ENCODE measurements at regions not wholly inside any gene's neighbourhood (a gene's known extent, or its start where the extent isn't known, plus 50 kb on each side); places are given as distances from the start of the nearest gene placed in this dataset.

DNA sequence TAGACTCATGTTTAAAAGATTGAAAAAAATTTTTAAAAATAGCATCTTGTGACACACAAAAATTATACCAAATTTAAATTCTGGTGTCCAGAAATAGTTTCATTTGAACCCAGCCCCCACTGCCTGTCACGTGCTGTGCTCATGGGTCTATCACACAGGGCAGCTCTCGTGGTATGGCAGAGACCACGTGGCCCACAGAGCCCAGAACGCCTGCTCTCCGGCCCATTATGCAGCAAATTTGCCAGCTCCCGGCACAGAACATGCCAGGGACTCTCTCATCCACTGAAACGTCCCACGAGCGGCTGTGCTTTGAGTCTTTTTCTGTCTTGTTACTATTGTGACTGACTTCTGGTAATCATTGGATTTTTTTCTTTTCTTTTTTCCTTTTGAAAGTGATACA lies 224.3 kb downstream of the TTLL2 start:
- DNase-seq = no peak
- Histone ChIP-seq H3K4me1 (ENCODE audit: control insufficient read depth, insufficient read depth, low read length) (no peaks in the 10 kb centered on the region), H3K4me3 (ENCODE audit: low read length) (no peak overlapping the region), H3K9me3 (ENCODE audit: control insufficient read depth, low read length) (no peaks in the 10 kb centered on the region), H3K9ac (ENCODE audit: extremely low read depth, low read length, poor library complexity, severe bottlenecking) (no peak overlapping the region), H3K27me3 (ENCODE audit: control insufficient read depth, insufficient read depth, low read length, poor library complexity, severe bottlenecking) (no peaks in the 10 kb centered on the region), H3K27ac (ENCODE audit: low read depth, low read length) (no peak overlapping the region), H3K36me3 (ENCODE audit: control insufficient read depth, insufficient read depth, low read length) (no peaks in the 10 kb centered on the region)
- no peak overlapping the region for H3K4me3 Mint-ChIP-seq
- 91 to 100% methylated on average over 5 to 9 of the region's 9 CpGs for WGBS, 2 experiments (ENCODE audit: insufficient coverage in 1 of 2, insufficient read length in 1 of 2)
- TF ChIP-seq, protein P1, sequence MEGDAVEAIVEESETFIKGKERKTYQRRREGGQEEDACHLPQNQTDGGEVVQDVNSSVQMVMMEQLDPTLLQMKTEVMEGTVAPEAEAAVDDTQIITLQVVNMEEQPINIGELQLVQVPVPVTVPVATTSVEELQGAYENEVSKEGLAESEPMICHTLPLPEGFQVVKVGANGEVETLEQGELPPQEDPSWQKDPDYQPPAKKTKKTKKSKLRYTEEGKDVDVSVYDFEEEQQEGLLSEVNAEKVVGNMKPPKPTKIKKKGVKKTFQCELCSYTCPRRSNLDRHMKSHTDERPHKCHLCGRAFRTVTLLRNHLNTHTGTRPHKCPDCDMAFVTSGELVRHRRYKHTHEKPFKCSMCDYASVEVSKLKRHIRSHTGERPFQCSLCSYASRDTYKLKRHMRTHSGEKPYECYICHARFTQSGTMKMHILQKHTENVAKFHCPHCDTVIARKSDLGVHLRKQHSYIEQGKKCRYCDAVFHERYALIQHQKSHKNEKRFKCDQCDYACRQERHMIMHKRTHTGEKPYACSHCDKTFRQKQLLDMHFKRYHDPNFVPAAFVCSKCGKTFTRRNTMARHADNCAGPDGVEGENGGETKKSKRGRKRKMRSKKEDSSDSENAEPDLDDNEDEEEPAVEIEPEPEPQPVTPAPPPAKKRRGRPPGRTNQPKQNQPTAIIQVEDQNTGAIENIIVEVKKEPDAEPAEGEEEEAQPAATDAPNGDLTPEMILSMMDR (conservative IDR thresholded peaks at IDR 0.05) = no peak
- no peak overlapping the region for H3K27ac Mint-ChIP-seq
- no peaks in the 10 kb centered on the region for H3K4me1 Mint-ChIP-seq
- H3K36me3 Mint-ChIP-seq (ENCODE audit: low read depth) = no peaks in the 10 kb centered on the region
- peaks cover 3% of the 10 kb centered on the region for H3K27me3 Mint-ChIP-seq (ENCODE audit: insufficient read depth)
- no peaks in the 10 kb centered on the region for H3K9me3 Mint-ChIP-seq

DNA sequence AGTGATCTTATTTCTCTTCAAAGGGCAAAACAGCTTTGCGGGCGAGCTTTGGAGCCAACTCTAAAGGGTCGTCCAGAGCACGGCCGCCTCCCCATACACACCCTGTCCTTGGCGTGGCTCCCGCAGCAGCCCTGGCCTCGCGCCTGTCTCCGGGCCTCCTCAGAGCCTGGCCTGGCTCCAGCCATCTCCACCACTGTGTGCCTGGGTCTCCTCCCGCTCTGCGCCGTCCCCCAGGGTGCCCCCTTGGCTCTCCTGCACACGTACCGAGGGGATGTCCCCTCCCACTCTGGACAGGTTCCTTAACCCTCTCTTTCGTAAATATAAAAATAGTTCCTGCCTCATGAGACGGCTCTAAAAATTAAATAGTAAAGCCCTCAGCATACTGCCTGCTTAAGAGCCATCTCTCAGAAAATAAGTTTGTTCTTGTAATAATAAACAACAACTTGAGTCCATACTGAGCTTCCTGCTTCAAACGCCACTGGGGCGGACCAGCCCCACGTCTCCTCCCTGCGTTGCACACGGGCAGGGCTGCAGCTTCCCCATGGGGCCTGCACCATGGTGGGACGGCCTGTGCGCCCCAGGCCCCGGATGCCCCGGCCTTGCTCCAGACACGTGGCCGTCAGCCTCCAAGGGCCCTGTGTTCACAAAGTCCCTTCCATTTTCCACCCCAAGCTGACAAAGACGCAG lies 226.2 kb downstream of the TTLL2 start:
- TF ChIP-seq, protein P1 (conservative IDR thresholded peaks at IDR 0.05) = no peak
- no peaks in the 10 kb centered on the region for H3K4me1 ChIP-seq (ENCODE audit: control insufficient read depth, insufficient read depth, low read length)
- 94 to 96% methylated on average over 17 to 29 of the region's 29 CpGs for WGBS, 2 experiments (ENCODE audit: insufficient coverage in 1 of 2, insufficient read length in 1 of 2)
- H3K27ac ChIP-seq (ENCODE audit: low read depth, low read length) = no peak overlapping the region
- Mint-ChIP-seq H3K4me3 (no peak overlapping the region), H3K4me1 (no peaks in the 10 kb centered on the region), H3K27me3 (ENCODE audit: insufficient read depth) (peaks cover under 1% of the 10 kb centered on the region), H3K36me3 (ENCODE audit: low read depth) (no peaks in the 10 kb centered on the region), H3K9me3 (no peaks in the 10 kb centered on the region), H3K27ac (no peak overlapping the region)
- H3K4me3 ChIP-seq (ENCODE audit: low read length) = no peak overlapping the region
- no peak overlapping the region for H3K9ac ChIP-seq (ENCODE audit: extremely low read depth, low read length, poor library complexity, severe bottlenecking)
- H3K27me3 ChIP-seq (ENCODE audit: control insufficient read depth, insufficient read depth, low read length, poor library complexity, severe bottlenecking) = no peaks in the 10 kb centered on the region
- no peaks in the 10 kb centered on the region for H3K36me3 ChIP-seq (ENCODE audit: control insufficient read depth, insufficient read depth, low read length)
- H3K9me3 ChIP-seq (ENCODE audit: control insufficient read depth, low read length) = no peaks in the 10 kb centered on the region
- DNase-seq = no peak

DNA sequence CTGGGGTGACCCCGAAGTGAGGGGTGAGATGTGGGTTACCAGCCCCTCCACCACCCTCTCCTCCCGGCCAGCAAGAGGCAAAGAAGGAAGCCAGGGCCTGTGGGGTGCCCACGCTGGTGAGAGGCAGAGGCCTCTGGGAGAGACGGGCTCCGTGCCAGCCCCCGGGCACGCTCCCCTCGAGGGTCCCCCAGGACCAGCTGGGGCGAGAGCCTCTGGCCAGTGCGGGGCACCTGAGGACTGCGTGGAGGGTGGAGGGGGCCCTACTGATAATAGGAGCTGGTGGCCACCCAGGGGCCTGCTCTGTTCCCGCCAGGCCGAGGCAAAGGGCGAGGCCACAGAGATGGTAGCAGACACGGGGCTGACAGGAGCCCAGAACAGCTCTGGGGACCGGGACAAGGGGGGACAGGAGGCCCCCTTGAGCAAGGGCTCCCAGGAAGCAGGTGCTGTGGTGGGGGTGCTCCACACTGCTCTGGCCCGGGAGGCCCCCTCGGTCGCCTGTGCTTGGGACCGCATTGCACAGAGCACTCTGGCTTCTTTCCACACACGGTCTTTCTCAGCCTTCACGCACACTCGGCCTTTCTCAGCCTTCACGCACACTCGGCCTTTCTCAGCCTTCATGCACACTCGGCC lies 226.9 kb downstream of the TTLL2 start:
- DNase-seq = no peak
- Mint-ChIP-seq H3K9me3 (no peaks in the 10 kb centered on the region), H3K27me3 (ENCODE audit: insufficient read depth) (peaks cover 2% of the 10 kb centered on the region), H3K36me3 (ENCODE audit: low read depth) (no peaks in the 10 kb centered on the region), H3K27ac (no peak overlapping the region), H3K4me3 (no peak overlapping the region), H3K4me1 (no peaks in the 10 kb centered on the region)
- no peak overlapping the region for H3K27ac ChIP-seq (ENCODE audit: low read depth, low read length)
- WGBS, 2 experiments (ENCODE audit: insufficient coverage in 1 of 2, insufficient read length in 1 of 2) = 91 to 98% methylated on average over 11 to 26 of the region's 26 CpGs
- no peaks in the 10 kb centered on the region for H3K36me3 ChIP-seq (ENCODE audit: control insufficient read depth, insufficient read depth, low read length)
- no peaks in the 10 kb centered on the region for H3K27me3 ChIP-seq (ENCODE audit: control insufficient read depth, insufficient read depth, low read length, poor library complexity, severe bottlenecking)
- TF ChIP-seq, protein P1 (conservative IDR thresholded peaks at IDR 0.05) = no peak
- H3K4me1 ChIP-seq (ENCODE audit: control insufficient read depth, insufficient read depth, low read length) = no peaks in the 10 kb centered on the region
- no peak overlapping the region for H3K4me3 ChIP-seq (ENCODE audit: low read length)
- H3K9me3 ChIP-seq (ENCODE audit: control insufficient read depth, low read length) = no peaks in the 10 kb centered on the region
- no peak overlapping the region for H3K9ac ChIP-seq (ENCODE audit: extremely low read depth, low read length, poor library complexity, severe bottlenecking)

Data from endodermal cell (in vitro differentiated cells).